CD4-positive, alpha-beta T cell treated with Interleukin-1 beta for 1 hour (primary cell): ENCODE measurements at regions not wholly inside any gene's neighbourhood (a gene's known extent, or its start where the extent isn't known, plus 50 kb on each side); places are given as distances from the start of the nearest gene placed in this dataset.

Source experiments
- DNase-seq, 2 donors: peaks; one replicate each; pipeline ENCODE4 v3.0.0-alpha.2; 2020 to 2022

DNA sequence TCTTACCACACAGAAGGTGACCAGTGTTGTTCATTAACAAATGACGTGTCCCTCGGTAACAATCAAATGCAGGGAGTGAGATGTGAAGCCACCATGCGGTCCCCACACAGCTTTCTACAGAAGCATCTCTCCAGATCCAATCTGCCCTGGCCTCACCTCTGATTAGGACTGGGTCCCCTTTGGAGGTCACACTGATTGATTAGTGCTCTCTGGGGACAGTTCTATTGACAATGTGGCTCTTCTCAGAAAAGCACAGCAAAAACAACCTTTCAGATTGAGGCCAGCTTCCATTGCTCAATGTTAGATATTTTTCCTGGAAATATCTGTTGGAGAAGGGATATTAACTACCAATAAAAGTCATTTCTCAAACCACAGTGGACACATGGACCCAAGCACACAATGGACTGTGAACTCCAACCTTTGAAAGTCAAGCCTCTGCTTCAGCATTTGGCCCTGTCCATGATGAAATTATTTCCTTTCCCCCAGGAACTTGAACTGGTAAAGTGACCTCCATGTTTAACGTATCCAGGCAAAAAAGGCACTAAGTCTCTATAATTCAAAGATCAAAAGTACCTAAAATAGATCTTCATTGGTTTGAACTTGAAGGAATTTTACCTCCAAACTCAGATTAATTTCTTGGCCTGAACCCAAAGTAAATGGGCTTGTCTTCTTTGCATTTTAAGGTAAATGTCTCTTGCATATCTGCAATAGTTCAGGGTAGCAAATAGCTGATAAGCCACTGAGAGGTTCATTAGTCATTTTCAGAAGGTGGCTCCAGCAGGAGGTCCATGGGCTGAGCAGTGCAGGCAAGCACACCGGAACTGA, 118.5 kb downstream of the FOXA2 start:
- no peak for DNase-seq

DNA sequence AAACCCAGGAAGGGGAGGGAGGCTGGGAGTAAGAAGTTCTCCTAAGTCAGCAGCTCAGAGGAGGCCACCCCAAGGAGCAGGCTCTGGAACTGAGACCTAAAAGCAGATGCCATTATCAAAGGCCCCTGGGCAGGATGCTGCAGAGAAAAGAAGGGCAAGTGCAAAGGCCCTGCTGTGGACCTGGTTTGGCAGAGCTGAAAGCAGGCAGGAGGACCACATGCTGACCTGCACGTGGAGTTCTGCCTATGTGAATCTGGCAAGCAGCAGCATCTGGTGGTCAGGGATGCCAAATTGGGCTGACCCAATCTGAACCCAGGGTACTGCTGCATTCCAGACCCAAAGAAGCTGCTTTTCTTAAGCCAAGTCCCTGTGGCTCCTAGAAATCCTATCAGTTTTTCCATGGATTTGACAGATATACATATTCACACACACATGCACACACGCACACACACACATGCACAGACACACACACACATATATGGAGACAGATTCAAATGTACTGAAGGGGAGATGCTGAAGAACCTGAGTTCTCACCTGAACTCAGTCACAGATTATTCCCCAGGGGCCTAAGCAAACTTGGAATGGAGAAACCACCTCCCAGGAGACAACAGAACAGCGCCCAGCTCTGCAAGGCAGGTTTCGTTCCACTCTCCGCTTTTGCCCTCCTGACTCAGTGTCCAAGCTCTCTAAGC, 119.9 kb downstream of the FOXA2 start:
- no peak for DNase-seq

DNA sequence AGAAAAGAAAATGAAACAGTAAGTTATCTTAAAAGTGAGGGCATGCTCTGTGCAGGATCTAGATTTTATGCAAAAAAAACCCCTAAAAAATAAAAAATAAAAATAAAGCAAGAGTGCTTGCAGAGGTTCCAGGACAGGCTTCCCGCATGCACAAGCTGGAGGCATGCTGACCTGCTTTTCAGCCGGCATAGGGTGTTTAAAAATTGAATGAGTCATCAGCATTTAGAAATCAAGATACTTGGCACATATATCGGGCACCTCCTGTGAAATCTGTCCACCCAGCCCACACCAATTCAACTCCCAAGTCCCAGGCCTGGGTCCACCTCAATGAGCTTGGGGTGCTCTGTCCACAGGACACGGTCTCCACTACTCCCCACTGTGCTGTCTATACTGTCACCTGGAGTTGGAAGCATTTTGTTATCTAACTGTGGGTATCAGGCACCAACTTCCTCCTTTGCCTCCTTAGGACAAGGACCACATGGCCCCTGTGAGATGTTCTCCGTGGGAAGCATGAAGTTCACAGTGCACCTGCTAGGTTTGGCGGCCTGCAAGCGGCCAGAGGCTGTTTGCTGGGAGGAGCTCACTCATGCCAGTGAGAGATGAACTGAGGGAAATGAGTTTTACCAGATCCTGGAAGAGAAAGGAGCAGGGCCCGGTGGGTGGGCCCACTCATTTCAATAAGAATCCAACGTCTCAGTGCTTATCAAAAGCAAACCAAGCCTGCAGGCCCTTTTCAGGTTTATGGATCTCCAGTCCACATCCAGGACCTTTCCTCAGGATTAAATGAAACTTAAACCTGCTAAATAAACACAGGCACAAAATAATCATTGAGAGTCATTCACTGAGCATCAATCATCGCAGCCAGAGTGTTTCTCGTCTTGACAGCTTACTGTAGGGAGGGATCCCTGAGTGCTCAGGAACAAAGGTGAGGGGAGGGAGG, 121.1 kb downstream of the FOXA2 start:
- DNase-seq = no peak

DNA sequence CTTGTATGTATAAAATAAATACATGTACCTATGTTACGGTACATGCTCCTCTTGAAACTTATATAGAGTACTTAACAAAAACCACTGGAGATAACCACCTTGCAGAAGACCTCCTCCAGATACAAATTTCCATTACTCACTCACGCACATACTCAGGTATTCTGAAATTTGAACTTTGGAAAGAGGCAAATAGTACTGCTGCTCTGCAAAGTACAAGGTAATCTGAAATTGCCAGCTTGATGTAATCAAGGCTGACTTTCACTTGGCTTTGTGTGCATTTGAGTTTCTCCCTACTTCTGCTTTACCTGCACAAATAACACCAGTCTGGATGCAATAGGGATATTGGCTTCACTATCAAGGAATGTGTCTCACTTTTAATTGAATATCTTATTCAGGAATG, 123.6 kb downstream of the FOXA2 start:
- DNase-seq = no peak

DNA sequence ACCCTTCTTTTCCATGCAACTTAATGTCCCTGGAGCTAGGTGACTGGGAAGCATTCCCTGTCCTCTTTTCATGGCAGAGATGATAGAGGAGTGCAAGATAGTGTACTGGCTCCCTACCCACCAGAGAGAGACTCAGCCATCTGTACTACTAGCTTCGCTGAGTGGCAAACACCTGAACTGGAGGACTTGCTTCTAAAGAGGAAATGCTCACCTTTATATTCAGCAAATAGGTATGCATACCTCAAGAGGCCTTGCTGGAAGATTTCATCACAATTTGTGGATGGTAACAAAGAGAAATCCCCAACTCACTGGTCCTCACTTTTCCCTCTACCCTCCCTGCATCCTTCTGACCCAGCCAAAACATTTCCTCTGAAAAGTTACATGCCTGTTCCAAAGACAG, 124.1 kb downstream of the FOXA2 start:
- no peak for DNase-seq

DNA sequence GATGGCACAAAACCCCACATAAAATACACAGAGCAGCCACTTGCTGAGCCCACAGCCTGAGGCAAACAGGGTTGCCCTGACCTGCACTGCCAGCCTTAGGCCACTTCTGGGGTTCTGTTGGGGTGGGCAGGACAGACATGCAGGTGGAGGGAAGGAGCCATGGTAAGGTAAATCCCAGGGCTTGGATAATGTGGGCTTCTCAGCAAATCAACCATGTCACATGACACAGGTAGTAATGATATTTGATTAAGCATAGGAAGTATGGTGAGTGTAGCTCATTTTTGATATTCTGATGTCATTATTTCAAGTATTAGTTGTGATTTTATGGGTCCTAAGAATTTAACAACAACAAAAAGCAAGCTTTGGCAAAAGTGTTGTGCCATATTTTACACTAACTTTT, 124.6 kb downstream of the FOXA2 start:
- DNase-seq = no peak

DNA sequence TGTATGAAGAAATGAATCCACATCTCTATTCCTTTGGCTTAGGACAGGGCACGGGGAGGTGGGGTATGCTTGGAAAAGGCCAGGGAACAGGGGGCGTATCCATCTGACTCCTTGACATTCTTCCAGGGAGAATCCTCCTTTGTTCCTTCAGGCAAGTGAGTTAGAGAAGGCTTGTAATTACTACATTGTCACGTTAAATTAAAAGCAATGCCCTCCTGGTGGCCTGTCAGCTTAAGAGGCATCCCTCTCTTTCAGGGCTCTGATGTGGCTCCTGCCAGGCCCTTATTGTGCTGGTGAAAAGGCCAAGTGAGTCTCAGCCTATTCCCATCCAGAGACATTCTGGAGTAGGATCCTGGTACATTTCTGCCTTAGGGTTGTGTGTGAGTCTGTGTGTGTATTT, 128.3 kb downstream of the FOXA2 start:
- no peak for DNase-seq

DNA sequence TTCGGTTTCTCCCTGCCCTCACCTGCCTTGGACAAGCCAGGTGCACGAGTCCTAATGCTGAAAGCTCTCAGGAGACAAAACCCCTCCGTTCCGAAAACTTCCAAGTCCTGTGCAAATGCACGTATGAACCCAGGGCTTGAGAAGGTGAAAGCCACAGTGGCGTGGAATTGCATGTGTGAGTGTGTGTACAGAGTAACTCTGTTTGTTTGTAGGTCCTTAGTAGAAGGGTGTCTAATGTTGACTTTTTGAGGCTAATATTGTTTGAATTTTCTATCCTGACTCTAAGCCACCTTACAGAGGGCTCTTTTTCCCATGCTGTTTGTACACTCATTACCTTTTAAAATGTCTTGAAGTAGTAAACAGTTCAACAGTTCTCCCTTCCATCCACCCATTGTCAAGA, 129.1 kb downstream of the FOXA2 start:
- DNase-seq = no peak

DNA sequence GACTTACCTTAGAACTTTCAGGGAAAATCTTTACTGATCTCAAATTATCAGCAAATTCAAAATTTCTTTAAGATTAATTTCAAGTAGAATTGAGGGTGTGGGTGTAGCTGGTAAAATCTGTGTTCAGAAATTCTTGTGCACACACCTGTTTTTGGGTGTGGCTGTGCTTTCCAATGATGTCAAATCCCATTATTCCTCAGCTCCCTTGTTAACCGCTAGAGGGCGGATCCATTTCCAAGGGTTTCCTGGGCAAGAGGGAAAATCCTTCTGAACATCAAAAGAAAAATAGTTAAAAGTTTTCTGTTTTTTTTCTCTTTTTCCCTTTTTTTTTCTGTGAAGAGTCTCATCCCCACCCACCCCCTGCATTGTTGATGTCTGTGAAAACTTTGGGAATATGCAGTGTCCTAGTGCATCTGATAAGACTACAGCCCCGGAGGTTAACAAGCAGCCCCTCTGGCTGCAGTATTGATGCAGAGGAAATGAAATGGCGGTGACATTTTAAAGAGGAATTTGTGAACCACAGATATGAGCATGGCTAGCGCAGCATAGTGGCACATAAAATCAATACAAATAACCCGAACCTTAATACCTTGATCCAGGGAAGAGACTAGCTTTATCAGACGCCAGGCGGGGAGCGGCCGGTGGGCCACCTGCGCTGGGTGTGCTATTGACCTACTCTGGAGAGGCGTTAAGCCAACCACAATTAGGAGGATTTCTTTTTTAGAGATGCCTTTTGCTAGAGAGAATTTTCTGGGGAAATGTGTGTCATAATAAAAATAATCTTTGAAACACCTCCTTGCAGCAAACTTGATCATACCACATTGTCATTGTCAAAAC, 130.9 kb downstream of the FOXA2 start:
- no peak for DNase-seq

DNA sequence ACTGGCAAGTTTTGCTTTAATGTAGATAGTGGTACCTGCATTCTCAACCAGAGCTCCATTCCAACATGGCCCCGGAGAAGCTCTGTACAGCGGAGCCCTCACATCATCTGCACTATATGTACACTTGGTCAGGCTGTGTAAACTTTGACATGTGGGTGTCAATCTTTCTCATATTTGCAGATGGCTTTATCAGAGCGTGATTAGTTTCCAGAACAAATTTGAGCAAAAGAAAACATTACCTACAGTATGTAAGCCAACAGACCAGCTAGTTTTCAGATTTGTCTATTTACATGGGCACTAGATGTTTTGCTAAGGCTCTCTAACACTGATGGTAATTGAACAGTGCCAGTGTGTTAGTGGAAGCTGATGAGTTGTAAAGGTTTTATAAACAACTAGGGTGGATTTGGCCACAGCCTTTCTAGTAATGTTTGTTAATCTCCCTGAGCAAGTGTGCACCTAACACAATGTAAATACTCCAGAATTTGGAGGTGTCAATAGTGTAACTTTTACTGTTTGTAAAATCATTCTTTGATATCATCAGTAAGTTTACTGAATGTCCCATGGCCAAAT, 131.8 kb downstream of the FOXA2 start:
- no peak for DNase-seq

DNA sequence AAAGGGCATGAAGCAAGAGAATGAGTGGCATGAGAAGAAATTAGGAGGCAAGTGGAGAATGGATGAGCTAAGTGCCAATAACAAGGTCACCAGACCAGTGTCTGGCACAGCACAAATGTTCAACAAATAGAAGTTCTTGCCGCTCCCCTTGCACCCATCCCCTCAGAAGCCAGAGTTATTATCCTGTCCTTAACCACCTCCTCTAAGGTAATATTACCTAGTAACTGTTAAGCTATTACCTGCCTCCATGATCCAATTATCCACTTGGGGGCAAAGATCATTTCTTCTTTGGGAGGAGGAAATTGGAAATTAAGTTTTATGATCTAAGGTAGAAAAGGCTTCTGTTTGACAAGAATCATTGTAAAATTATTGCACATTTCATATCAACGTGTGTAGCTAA, 133.8 kb downstream of the FOXA2 start:
- no peak for DNase-seq

DNA sequence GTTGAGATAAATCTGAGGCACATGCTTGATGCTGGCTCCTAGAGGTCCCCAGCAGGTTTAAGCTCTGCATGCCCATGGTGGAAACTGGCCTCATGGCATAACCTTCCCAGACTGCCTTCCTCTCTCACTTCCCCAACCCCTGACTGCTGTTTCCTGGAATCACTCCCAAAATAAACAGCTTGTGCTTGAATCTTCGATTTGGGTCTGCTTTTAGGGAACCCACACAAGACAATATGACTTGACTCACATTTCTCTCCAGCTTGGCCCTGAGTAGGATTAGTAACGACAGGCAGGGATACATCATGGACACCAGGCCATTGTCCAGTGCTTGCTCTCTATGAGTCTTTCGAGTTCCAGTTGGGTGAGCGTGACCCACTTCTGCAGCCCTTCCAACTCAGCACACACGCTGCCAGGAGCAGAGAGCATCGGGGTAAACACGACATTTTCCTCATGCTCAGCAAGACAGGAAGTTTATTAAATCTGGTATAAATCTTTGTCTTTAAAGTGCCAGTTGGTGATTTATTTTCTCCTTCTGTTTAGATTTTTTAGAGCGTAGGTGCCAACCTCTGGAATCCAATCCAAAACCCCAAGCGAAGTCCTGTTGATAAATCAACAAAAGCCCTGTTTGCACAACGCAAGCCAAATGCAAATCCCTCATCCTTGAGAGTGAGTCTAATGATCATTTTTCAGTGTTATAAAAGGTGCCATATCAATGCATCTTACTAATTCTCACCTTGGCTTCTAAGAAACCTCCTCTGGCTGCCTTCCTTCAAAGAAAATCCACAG, 135.0 kb downstream of the FOXA2 start:
- DNase-seq = no peak

DNA sequence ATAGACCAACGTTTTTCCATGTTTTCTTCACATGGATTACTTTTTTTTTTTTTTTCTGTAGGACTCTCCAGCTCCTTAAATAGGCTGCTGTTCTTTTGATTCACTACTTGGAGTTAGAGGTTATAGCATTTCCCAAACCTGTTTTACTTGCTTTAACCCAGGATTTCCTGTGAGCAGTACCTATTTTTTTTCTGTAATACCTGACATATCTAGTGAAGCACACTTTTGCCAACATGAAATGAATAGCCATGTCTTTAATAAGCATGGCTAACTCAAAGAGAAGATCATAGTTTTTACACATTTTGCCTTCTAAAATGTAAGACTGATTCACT, 137.0 kb downstream of the FOXA2 start:
- DNase-seq = no peak

DNA sequence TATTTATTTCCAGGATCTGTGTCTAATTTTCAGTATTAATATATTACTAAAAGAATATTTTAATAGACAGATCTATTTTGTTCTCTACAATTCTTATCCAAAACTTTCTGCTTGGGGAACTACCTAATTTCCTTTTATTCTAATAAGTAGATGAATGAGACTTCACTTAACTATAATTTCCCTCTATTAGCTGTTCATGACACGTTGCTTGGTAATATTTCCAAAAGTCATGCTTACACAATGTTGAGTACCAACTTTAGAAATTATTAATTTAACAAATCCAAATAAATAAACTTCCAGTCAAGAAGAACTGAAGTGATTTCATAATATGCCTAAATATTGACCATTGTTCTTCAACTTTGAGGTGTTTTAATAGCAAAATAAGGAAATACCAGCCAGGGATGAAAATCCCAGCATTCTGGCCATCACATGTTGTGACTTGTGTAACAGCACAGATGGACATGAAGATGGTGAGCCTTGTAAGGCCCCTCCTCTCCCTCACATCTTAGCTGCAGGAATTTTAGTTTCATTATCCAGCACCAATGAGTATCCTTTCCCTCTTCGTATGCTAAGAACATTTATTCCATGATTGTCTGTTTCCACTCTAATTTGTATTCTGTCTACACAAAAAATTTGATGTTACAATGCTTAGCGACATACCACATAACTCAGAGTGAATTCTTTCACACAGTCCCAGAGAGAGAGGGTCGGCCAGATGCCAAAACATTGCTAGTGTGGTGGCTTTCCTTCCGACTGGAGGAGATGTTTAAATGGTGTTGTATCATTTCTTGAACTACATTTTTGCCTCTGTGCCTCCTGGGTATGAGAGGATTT, 137.5 kb downstream of the FOXA2 start:
- DNase-seq = no peak

DNA sequence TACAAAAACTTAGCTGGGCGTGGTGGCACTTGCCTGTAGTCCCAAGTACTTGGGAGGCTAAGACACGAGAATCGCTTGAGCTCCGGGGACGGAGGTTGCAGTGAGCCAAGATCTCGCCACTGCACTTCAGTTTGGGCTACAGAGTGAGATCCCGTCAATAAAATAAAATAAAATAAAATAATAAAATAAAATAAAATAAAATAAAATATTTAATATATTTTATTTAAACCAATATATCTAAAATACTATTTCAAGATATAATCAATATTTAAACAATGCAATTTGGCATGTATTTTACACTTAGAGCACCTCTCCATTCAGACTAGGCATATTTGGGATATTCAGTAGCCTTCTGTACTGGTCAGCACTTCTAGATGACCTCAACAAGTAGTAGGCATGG, 142.1 kb downstream of the FOXA2 start:
- DNase-seq = no peak

DNA sequence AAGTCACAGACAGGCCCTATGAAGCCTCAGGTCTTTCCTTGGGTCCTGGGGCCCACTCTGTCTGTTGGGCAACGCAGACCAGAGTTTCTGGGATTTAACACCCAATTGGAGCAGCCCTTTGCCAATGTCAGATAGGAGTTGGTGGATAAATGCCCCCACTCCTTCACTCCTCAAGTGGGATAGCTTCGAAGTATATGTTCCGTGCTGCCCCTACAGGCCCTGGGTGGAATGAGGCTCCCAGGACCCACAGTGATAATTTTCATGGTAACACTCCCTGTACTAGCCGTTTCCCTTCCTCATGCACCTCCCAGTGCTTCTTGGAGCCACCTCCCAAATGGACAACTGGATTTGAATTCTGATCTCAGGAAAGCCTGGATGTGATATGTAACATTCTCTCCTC, 145.4 kb downstream of the FOXA2 start:
- no peak for DNase-seq

DNA sequence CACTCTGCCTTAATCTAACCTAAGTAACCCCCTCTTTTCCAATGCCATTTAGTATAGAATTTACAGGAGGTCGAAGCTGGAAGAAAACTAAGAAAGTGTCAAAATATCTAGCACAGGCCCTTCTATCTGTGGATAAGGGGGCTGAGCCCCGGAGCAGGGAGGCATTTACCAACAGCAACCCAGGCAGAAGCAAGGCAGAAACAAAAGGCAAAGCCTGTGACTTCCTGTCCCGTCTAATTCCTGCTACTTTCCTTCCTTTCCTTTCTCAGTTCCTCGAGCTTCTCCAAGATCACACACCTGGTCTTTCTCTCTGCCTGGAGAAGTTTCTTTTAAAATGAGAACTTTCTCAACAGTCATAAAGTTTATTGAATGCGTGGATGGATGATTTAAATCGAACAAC, 146.0 kb downstream of the FOXA2 start:
- no peak for DNase-seq

DNA sequence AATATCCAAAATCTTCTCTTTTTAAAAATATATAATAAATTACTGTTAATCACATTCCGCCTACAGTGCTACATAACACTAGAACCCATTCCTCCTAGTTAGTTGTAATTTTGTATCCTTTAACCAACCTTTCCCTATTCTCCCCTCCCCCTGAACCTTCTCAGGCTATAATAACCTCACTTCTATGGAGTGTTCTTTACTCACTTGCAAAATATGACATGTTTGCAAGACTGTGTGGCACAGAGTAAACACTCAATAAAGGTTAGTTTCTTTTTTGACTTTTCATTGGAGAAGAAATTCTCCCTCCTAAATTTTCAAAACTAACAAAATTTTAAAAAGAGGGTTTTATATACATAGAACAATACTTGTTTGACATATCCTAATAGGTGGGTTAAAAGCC, 147.0 kb downstream of the FOXA2 start:
- DNase-seq = no peak

DNA sequence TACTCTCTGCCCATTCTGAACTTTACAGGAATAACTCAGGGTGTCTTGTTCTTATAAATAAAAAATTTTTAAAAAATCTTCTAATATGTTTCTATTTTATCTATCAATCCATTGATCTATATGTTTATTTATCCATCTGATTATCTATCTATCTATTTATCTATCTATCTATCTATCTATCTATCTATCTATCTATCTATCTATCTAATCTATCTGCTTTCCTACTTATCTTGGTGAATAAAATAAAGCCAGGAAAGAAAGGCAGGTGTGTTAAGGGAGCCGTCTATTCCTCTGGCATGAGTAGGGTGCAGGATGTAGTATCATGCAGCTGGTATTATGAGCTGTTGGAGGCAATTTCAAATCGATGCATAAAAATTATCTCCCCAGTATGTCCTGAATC, 153.0 kb downstream of the FOXA2 start:
- no peak for DNase-seq

DNA sequence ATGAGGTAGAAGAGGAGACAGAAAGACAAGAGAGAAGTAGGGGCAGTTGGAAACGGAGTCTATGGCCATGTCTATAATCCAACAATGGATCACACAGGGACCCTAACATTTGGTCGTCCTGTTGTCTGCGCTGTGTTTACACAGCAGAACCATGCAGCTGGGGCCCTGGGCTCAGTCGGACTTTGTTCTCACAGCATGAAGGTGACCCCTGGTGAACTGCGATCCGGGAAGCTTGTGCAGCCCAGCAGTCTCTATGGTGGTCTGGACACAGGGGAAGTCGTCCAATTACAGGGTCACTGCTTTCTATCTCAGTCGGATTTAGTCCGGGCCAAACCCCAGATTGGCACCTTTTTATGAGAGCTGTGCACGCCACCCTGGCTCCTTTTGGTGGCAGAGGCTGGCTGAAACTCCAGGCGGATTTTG, 153.6 kb downstream of the FOXA2 start:
- DNase-seq = no peak
